Panc1 (cell line): ENCODE measurements at regions not wholly inside any gene's neighbourhood (a gene's known extent, or its start where the extent isn't known, plus 50 kb on each side); places are given as distances from the start of the nearest gene placed in this dataset.

Experiments
- ATAC-seq: fragments of 200-7000 bp; cut with Tn5 transposase; 2 replicates; pipeline ENCODE4 v1.9.1; 2020; ENCODE audit warnings: mild to moderate bottlenecking, moderate library complexity
- BruUV-seq: library from RNA; stranded (reverse); fragments of 400-500 nt; replicated peaks from 2 replicates; lab custom pipeline; 2021; lab: Mats Ljungman, UMichigan
- CTCF ChIA-PET: fragments of 300-600 bp; sonication (Branson Sonifier 250); formaldehyde crosslinking; loops from one replicate; lab custom pipeline; 2022; ENCODE audit warnings: antibody characterized with exemption; lab: Charles Lee
- POLR2A ChIA-PET: fragments of 300-600 bp; sonication (Branson Sonifier 250); formaldehyde crosslinking; loops from one replicate; lab custom pipeline; 2022; ENCODE audit warnings: antibody characterized with exemption; lab: Charles Lee
- DNase-seq: peaks from one replicate; pipeline ENCODE4 v3.0.0-alpha.2; 2010; ENCODE audit warnings: low read depth, low spot score
- H3K27ac ChIP-seq: 2 replicates; pipeline ENCODE4 v1.5.1; 2011; ENCODE audit warnings: mild to moderate bottlenecking, low read length, inconsistent platforms
- H3K27me3 ChIP-seq: fragments of 200-500 bp; sonication (Bioruptor generic); 2 replicates; pipeline ENCODE4 v1.6.0; 2014; ENCODE audit warnings: low read length, inconsistent platforms; ENCODE audit not compliant: control insufficient read depth, insufficient read depth
- H3K36me3 ChIP-seq: fragments of 200-500 bp; sonication (Bioruptor generic); 2 replicates; pipeline ENCODE4 v1.5.1; 2014; ENCODE audit warnings: inconsistent platforms, mild to moderate bottlenecking, low read length, moderate library complexity; ENCODE audit not compliant: control insufficient read depth, insufficient read depth
- H3K4me1 ChIP-seq: 2 replicates; pipeline ENCODE4 v1.5.1; 2011; ENCODE audit warnings: inconsistent platforms, mild to moderate bottlenecking, low read length, moderate library complexity; ENCODE audit not compliant: control insufficient read depth, insufficient read depth
- H3K4me3 ChIP-seq, 2 experiments: 2 replicates each; pipeline ENCODE4 v1.5.1; 2011 to 2012; ENCODE audit warnings: low read depth in 2 of 2, low read length in 2 of 2, mild to moderate bottlenecking in 2 of 2, inconsistent platforms in 1 of 2, moderate library complexity in 1 of 2
- H3K9me3 ChIP-seq: fragments of 200-500 bp; sonication (Bioruptor generic); 2 replicates; pipeline ENCODE4 v1.5.1; 2014; ENCODE audit warnings: low read depth, mild to moderate bottlenecking, inconsistent platforms, low read length, moderate library complexity; ENCODE audit not compliant: control insufficient read depth, insufficient read depth
- CTCF ChIP-seq: fragments of 450-650 bp; IDR thresholded peaks from 2 replicates; pipeline ENCODE4 v1.5.1; 2017; ENCODE audit warnings: mild to moderate bottlenecking
- POLR2AphosphoS5 ChIP-seq: IDR thresholded peaks from 2 replicates; pipeline ENCODE4 v1.6.1; 2012; ENCODE audit warnings: mild to moderate bottlenecking, low read depth, low read length, moderate library complexity
- REST ChIP-seq, 2 experiments: IDR thresholded peaks; 2 replicates each; pipeline ENCODE4 v1.6.1; 2011 to 2012; ENCODE audit warnings: low read depth in 2 of 2, control low read depth in 1 of 2, low read length in 1 of 2, mild to moderate bottlenecking in 1 of 2, moderate library complexity in 1 of 2; ENCODE audit not compliant: insufficient read depth in 1 of 2
- SIN3A ChIP-seq: IDR thresholded peaks from 2 replicates; pipeline ENCODE4 v1.6.1; 2012; ENCODE audit warnings: low read depth, mild to moderate bottlenecking, low read length, moderate library complexity, borderline replicate concordance; ENCODE audit not compliant: insufficient read depth
- TCF7L2 ChIP-seq: IDR thresholded peaks from 2 replicates; pipeline ENCODE4 v1.6.1; 2011; ENCODE audit warnings: mild to moderate bottlenecking, low read depth, low read length, inconsistent platforms
- in situ Hi-C: cut with HindIII; loops from 2 replicates; pipeline ENCODE4 v1.10.0; 2016; ENCODE audit warnings: low sequenced_read_pairs, low pct_unique_long_range_greater_than_20kb
- intact Hi-C: fragments of 100-400 bp; cut with micrococcal nuclease; formaldehyde crosslinking; loops from one replicate; pipeline ENCODE4 v1.10.0; 2022; ENCODE audit not compliant: unreplicated experiment

GRCh38 chr5:25500635-25501034, 855.9 kb upstream of the CDH10 start:
- intact Hi-C loops, result no loop called here
- BruUV-seq, result no TSS peak

GRCh38 chr5:25489834-25490538, 845.2 kb upstream of the CDH10 start:
- no peak for ATAC-seq
- ChIA-PET POLR2A (no interaction called here), CTCF (no interaction called here)
- no peaks in the 10 kb centered on the region for H3K9me3 ChIP-seq
- no peaks in the 10 kb centered on the region for H3K4me1 ChIP-seq
- H3K36me3 ChIP-seq, result no peaks in the 10 kb centered on the region
- H3K27ac ChIP-seq, result no peak overlapping the region
- intact Hi-C loops (no loop called here), in situ Hi-C loops (no loop called here)
- no TSS peak for BruUV-seq
- no peak for DNase-seq
- no peak overlapping the region for H3K4me3 ChIP-seq
- H3K27me3 ChIP-seq, result no peaks in the 10 kb centered on the region
- TF ChIP-seq CTCF, result no peak
- no peak for TF ChIP-seq SIN3A
- no peak for TF ChIP-seq POLR2AphosphoS5
- TF ChIP-seq TCF7L2, result no peak
- no peak for TF ChIP-seq REST (IDR thresholded peaks at IDR 0.05; ENCODE audit: insufficient read depth in 1 of 2, low read depth in 2 of 2, low read length in 1 of 2)

More at GRCh38 chr5:25500635-25501034, 855.9 kb upstream of the CDH10 start:
- ChIA-PET CTCF (no interaction called here), POLR2A (no interaction called here)
- Histone ChIP-seq H3K27me3 (no peaks in the 10 kb centered on the region), H3K27ac (no peak overlapping the region), H3K4me1 (no peaks in the 10 kb centered on the region), H3K36me3 (no peaks in the 10 kb centered on the region), H3K4me3 (no peak overlapping the region), H3K9me3 (no peaks in the 10 kb centered on the region)
- in situ Hi-C loops, result no loop called here
- no peak for DNase-seq
- TF ChIP-seq POLR2AphosphoS5, result no peak
- no peak for TF ChIP-seq SIN3A
- TF ChIP-seq TCF7L2, result no peak
- TF ChIP-seq CTCF, result no peak
- no peak for TF ChIP-seq REST (IDR thresholded peaks at IDR 0.05; ENCODE audit: insufficient read depth in 1 of 2, low read depth in 2 of 2, low read length in 1 of 2)
- no peak for ATAC-seq
